Retinal pigment epithelial cell (primary cell): ENCODE measurements at regions not wholly inside any gene's neighbourhood (a gene's known extent, or its start where the extent isn't known, plus 50 kb on each side); places are given as distances from the start of the nearest gene placed in this dataset.

Experiments
- DNase-seq: peaks from one replicate; pipeline ENCODE4 v3.0.0-alpha.2; 2010; ENCODE audit warnings: low read depth
- H3K4me3 ChIP-seq: 2 replicates; pipeline ENCODE4 v1.5.1; 2011; ENCODE audit warnings: mild to moderate bottlenecking, low read length, control low read depth, moderate library complexity
- TF ChIP-seq, protein P1 (sequence below): conservative IDR thresholded peaks from 2 replicates; pipeline ENCODE4 v1.5.1; 2011; ENCODE audit warnings: low read depth, low read length, control low read depth, inconsistent platforms

DNA sequence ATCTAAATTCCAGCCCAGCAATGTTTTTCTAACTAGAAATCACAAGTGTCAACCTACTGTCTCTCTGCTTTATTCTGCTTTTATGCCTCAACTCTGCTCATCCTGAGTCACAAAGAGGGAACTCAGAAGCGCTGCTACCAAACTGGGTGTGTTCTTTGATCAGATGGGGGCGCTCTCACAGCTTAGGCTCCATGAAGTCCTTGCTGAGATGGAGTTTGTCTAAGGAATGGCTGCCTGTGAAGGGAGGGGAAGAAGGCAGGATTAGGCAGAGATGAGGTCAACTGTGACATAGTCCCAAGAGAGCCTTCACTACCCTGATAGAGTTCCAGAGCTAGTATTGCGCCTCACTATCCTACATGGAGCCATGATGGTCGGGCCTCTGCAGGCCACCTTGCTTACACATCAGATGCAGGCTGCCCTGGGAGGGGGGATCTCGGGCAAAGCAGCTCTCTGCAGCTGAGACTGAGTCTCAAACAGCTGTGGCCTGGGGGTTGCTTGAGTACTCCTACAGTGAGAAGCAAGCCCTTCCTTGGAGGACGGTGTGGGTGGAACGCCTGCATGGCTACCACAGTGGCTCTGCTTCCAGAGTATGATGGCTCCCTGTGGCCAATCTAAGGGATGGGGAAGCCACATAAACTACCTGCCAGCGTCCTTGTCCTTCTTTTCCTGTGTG is 219.9 kb downstream of the CCNG2 start:
- TF ChIP-seq, protein P1, sequence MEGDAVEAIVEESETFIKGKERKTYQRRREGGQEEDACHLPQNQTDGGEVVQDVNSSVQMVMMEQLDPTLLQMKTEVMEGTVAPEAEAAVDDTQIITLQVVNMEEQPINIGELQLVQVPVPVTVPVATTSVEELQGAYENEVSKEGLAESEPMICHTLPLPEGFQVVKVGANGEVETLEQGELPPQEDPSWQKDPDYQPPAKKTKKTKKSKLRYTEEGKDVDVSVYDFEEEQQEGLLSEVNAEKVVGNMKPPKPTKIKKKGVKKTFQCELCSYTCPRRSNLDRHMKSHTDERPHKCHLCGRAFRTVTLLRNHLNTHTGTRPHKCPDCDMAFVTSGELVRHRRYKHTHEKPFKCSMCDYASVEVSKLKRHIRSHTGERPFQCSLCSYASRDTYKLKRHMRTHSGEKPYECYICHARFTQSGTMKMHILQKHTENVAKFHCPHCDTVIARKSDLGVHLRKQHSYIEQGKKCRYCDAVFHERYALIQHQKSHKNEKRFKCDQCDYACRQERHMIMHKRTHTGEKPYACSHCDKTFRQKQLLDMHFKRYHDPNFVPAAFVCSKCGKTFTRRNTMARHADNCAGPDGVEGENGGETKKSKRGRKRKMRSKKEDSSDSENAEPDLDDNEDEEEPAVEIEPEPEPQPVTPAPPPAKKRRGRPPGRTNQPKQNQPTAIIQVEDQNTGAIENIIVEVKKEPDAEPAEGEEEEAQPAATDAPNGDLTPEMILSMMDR, result no peak
- DNase-seq, result no peak
- H3K4me3 ChIP-seq, result no peak overlapping the region

DNA sequence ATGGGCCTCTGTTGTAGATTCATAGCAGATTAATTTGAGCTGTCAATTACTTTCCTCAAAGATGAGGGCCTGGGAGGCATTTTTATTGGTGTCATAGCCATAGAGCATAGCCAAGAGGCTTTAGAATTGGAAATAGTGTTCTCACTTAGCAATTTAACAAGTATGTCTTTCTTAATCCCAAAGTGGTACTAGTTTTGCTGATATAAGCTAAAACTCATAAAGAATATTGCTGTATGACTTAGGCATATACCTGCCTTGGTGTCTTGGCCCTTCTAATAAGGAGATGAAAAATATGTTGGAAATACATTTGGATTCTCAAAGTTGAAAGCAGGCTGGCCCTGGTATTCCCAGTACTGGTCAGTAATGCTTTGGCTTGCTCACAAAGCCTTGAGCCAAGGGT is 221.5 kb upstream of the CXCL13 start:
- TF ChIP-seq, protein P1, result no peak
- no peak overlapping the region for H3K4me3 ChIP-seq
- DNase-seq, result no peak

DNA sequence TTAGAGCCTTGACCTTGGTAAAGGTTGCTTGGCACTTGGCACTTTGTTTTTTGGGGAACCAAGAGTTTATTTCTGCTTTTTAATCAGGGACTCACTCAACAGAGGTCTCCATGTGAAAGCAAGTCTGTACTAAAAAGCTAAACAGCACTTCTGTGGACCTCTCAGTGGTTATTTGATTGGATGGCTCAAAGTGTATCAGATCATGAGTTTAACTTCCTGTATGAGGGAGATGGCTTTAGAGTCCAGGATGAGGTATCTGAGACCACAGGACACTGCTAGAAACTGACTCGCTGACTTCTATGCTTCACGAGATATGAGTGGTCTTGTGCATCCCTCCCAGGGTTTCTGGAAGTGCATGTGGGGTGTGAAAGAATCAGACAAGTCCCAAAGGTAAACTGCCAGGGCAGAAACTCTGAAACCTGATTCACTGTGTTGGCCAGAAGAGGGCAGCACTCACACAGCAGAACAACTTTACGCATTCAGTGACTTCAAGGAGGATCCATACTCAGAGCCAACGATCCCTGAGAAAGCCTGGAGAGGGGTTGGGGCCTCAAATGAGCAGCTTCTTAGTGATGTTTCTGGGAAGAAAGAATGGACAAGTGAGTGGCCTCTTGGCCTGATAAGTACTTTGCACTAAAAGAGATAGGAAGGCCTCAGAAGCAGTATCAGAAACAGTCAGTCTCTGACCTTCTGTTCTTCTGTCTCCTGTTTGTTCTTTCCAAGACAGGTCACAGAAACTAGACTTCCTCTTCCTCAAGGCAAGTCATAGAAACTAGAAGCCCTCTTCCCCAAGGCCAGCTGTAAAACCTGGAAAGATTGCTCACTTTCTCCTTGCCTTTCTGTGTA is 220.3 kb upstream of the CXCL13 start:
- no peak overlapping the region for H3K4me3 ChIP-seq
- peak; percentile 7 for DNase-seq
- TF ChIP-seq, protein P1, result peak; percentile 88

DNA sequence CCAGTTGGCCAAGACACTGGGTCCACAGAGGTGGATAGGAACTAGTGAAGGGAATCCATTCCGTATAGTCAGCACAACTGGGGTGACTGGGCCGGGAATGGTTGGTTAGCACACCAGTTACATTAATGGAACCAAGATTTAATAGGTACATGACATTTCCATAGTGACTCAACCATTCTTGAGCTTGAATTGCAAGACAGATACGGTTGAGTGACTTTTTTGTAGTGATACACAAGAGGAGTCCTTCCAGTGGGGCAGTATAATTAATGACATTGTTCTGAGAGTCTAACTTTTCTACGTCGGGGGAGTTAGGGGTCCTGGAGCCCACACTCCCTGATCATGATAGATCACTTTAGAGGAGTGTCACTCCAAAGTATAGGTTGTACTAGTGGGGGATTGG is 211.6 kb upstream of the CXCL13 start:
- no peak overlapping the region for H3K4me3 ChIP-seq
- TF ChIP-seq, protein P1, result no peak
- no peak for DNase-seq

DNA sequence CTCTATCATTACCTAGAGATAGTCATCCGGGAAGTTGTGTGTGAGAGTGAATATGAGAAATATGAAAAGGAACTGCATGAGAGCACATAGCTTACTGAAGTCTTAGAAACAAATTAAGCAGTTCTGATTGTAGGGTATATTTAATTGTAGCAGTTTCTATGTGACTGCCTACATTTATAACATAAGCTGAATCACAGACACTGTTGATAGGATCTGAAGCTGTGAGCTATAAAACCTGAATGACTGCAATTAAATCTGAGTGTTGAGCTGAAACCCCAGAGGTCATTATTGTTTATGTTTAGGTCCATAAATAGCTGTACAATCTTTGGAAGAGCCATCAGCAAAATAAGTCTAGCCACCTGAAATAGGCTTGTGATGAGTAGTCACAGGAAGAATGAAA is 210.1 kb upstream of the CXCL13 start:
- no peak for DNase-seq
- H3K4me3 ChIP-seq, result no peak overlapping the region
- TF ChIP-seq, protein P1, result no peak

DNA sequence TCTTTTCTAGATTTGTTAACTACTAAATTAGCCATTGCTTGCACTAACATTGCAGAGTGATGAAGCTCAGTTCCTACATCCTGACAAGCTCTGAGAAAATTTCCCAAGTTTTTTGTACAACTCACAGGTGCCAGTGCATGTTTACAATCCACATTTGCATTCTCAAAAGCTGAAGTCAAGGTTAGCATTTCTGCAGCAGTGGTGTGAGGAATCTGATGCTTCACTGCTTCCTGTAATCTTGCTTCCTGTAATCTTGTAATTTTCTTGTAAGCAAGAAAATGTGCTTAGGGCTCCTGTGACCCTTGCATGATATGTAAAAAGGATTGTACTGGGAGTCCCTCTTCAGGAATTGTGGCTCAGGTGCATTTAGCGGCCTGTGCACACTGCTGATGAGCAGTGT is 207.4 kb upstream of the CXCL13 start:
- no peak for DNase-seq
- TF ChIP-seq, protein P1, result no peak
- no peak overlapping the region for H3K4me3 ChIP-seq

DNA sequence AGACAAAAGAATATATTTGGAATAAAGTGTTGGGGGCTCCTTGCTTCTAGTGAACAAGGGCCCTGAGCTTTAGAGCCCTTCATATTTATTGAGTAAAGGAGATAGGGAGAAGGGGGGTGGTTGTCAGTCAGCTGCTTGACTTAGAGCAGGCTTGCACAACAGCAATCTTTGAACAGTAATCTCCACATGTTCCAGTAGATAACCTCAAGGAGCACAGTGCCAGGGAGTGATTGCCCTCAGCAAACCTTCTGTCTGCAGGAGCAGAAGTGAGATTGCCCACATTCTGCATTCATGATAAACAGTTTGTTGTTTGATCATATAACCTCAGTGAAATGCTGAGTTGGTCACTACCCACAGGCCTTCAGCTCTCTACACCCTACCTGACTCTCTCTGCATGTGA is 205.8 kb upstream of the CXCL13 start:
- H3K4me3 ChIP-seq, result no peak overlapping the region
- TF ChIP-seq, protein P1, result no peak

More for the DNA sequence above, 205.8 kb upstream of the CXCL13 start:
- no peak for DNase-seq
